ENCODE measurements at regions not wholly inside any gene's neighbourhood (a gene's known extent, or its start where the extent isn't known, plus 50 kb on each side); places are given as distances from the start of the nearest gene placed in this dataset.

DNA sequence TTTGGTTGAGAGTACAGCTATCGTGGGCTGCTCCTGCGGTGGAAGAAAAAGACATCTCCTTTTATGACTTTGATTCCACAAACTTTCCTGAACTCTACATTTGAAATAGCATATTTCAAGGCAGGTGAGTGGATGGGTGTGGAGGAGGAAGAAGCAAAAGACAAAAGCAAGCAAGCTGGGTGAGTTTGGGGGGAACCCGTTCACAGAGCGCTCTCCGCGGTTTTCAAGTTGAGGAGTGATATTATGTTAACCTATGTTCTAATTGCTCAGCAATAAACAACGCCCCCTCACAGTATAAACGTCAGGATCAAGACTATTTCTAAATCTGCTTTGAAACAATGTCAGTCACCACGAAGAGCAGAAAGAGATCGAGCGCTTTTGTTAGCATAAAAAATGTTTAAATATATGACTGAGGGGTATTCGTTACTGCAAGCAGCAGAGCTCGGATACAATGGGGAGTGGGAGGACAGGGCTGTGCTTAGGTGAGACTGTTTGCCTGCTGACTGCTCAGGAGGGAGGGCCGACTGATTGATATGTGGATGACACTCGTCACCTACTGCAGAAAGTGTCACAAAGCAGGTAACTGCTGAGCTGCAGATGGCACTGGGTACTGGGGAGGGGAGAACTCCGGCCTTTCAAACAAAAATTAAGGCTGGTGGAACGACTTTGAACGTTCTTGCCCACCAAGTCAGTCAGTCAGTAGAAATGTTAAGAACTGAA, 236.5 kb downstream of the DRD1 start:
- H3K27me3 ChIP-seq (ENCODE audit: low read length): peaks cover 45% of the 10 kb centered on the region
- no peaks in the 10 kb centered on the region for H3K79me2 ChIP-seq (ENCODE audit: low read length)
- H3K4me2 ChIP-seq (ENCODE audit: low read length): no peak overlapping the region
- H3K4me3 ChIP-seq (ENCODE audit: low read length): no peak overlapping the region
- DNase-seq (no peak), ATAC-seq (no peak)
- H3K9ac ChIP-seq (ENCODE audit: low read length): no peak overlapping the region
- CTCF ChIA-PET: no interaction called here
- no peaks in the 10 kb centered on the region for H3K9me3 ChIP-seq (ENCODE audit: low read length)
- no peak overlapping the region for H3K27ac ChIP-seq (ENCODE audit: low read length)
- no peaks in the 10 kb centered on the region for H3K9me2 ChIP-seq (replicated peaks; ENCODE audit: low read length)
- H4K20me1 ChIP-seq (ENCODE audit: low read length): no peaks in the 10 kb centered on the region
- intact Hi-C loops (cut with micrococcal nuclease): no loop called here
- no peaks in the 10 kb centered on the region for H3F3A ChIP-seq (ENCODE audit: low read length, unreplicated experiment)
- POLR2A ChIA-PET (ENCODE audit: unreplicated experiment): no interaction called here
- no TSS peak for BruUV-seq (replicated peaks)
- H2AFZ ChIP-seq (ENCODE audit: low read length): no peak overlapping the region
- H3K4me1 ChIP-seq (ENCODE audit: insufficient read depth, low read length): no peaks in the 10 kb centered on the region
- no peaks in the 10 kb centered on the region for H3K36me3 ChIP-seq (ENCODE audit: low read depth, low read length)
- TF ChIP-seq CTCF (conservative IDR thresholded peaks at IDR 0.05; ENCODE audit: low read depth, low read length) (no peak), EZH2 (IDR thresholded peaks at IDR 0.05; ENCODE audit: low read length, unreplicated experiment) (no peak), EZH2phosphoT487 (IDR thresholded peaks at IDR 0.05; ENCODE audit: borderline replicate concordance, low read length) (no peak)

GRCh38 chr5:175206669-175207068, 237.3 kb downstream of the DRD1 start:
- no peaks in the 10 kb centered on the region for H3K79me2 ChIP-seq (ENCODE audit: low read length)
- POLR2A ChIA-PET (ENCODE audit: unreplicated experiment): no interaction called here
- CTCF ChIA-PET: no interaction called here
- H2AFZ ChIP-seq (ENCODE audit: low read length): no peak overlapping the region
- BruUV-seq (replicated peaks): no TSS peak
- no peak for TF ChIP-seq EZH2phosphoT487 (IDR thresholded peaks at IDR 0.05; ENCODE audit: borderline replicate concordance, low read length)
- TF ChIP-seq EZH2 (IDR thresholded peaks at IDR 0.05; ENCODE audit: low read length, unreplicated experiment): no peak
- TF ChIP-seq CTCF (conservative IDR thresholded peaks at IDR 0.05; ENCODE audit: low read depth, low read length): 0 out of 2 replicates have a peak, but pooled peaks have one; percentile 19
- no peaks in the 10 kb centered on the region for H3K9me3 ChIP-seq (ENCODE audit: low read length)
- intact Hi-C loops (cut with micrococcal nuclease): no loop called here
- ATAC-seq (no peak), DNase-seq (peak; percentile 8)
- H3K4me1 ChIP-seq (ENCODE audit: insufficient read depth, low read length): no peaks in the 10 kb centered on the region
- H3K9me2 ChIP-seq (replicated peaks; ENCODE audit: low read length): no peaks in the 10 kb centered on the region
- H3K27me3 ChIP-seq (ENCODE audit: low read length): peaks cover 45% of the 10 kb centered on the region
- H3F3A ChIP-seq (ENCODE audit: low read length, unreplicated experiment): no peaks in the 10 kb centered on the region
- H3K4me2 ChIP-seq (ENCODE audit: low read length): no peak overlapping the region
- H3K9ac ChIP-seq (ENCODE audit: low read length): no peak overlapping the region
- H3K4me3 ChIP-seq (ENCODE audit: low read length): no peak overlapping the region
- H3K27ac ChIP-seq (ENCODE audit: low read length): no peak overlapping the region
- no peaks in the 10 kb centered on the region for H3K36me3 ChIP-seq (ENCODE audit: low read depth, low read length)
- H4K20me1 ChIP-seq (ENCODE audit: low read length): no peaks in the 10 kb centered on the region

GRCh38 chr5:175202463-175203068, 241.4 kb downstream of the DRD1 start:
- H3K9me3 ChIP-seq (ENCODE audit: low read length): no peaks in the 10 kb centered on the region
- no peaks in the 10 kb centered on the region for H3K9me2 ChIP-seq (replicated peaks; ENCODE audit: low read length)
- H3K9ac ChIP-seq (ENCODE audit: low read length): no peak overlapping the region
- no peaks in the 10 kb centered on the region for H3F3A ChIP-seq (ENCODE audit: low read length, unreplicated experiment)
- H3K27ac ChIP-seq (ENCODE audit: low read length): no peak overlapping the region
- no TSS peak for BruUV-seq (replicated peaks)
- H3K36me3 ChIP-seq (ENCODE audit: low read depth, low read length): no peaks in the 10 kb centered on the region
- ATAC-seq (no peak), DNase-seq (peak; percentile 65)
- TF ChIP-seq EZH2phosphoT487 (IDR thresholded peaks at IDR 0.05; ENCODE audit: borderline replicate concordance, low read length) (no peak), CTCF (conservative IDR thresholded peaks at IDR 0.05; ENCODE audit: low read depth, low read length) (no peak), EZH2 (IDR thresholded peaks at IDR 0.05; ENCODE audit: low read length, unreplicated experiment) (no peak)
- peaks cover 33% of the 10 kb centered on the region for H3K27me3 ChIP-seq (ENCODE audit: low read length)
- no peaks in the 10 kb centered on the region for H3K4me1 ChIP-seq (ENCODE audit: insufficient read depth, low read length)
- H3K79me2 ChIP-seq (ENCODE audit: low read length): no peaks in the 10 kb centered on the region
- no peak overlapping the region for H2AFZ ChIP-seq (ENCODE audit: low read length)
- H4K20me1 ChIP-seq (ENCODE audit: low read length): no peaks in the 10 kb centered on the region
- POLR2A ChIA-PET (ENCODE audit: unreplicated experiment): no interaction called here
- H3K4me3 ChIP-seq (ENCODE audit: low read length): no peak overlapping the region
- CTCF ChIA-PET: interaction anchor here (0.5 kb wide), 1 partner anchor 201 kb away, joined by 3 read pairs; no protein-coding TSS in a partner anchor
- no peak overlapping the region for H3K4me2 ChIP-seq (ENCODE audit: low read length)
- intact Hi-C loops (cut with micrococcal nuclease): no loop called here
